GM03348 (cell line): ENCODE measurements at regions not wholly inside any gene's neighbourhood (a gene's known extent, or its start where the extent isn't known, plus 50 kb on each side); places are given as distances from the start of the nearest gene placed in this dataset.

Experiments used
- DNase-seq: peaks from one replicate; pipeline ENCODE4 v3.0.0; 2012; ENCODE audit warnings: low spot score

DNA sequence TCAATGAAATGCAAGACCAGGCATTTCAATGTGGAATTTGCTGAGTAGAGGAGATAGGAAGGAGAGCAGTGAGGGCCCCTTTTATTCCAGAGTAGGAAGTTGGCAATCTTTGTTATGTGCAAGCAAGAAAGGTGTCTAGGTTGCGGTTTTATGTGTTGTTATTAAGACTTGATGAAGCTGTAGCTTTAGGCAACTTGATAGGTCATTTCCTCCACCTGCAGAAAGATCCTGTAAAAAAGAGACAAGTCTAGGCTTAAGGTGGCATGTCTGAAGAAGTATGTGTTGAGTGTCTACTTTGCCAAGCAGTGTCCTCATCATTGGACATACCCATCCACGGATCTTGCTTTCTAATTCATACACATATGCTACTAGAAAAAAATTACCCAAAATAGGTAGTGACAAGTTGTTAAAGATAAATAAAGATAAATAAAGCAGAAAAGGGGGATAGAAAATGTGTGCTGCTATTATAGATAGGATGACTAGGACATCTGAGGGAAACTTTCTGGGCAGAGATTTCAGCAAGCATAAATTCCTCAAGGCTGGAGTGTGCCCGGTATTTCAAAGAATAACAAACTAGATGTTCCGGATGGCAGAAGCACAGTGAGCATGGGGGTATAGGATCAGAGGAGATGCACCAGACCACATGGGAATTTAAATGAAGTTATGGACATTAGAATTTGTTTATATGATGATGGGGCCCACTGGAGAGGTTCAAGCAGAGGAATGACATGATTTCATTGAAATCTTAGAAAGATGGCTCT lies 335.0 kb downstream of the TGFB2 start:
- DNase-seq, result no peak

DNA sequence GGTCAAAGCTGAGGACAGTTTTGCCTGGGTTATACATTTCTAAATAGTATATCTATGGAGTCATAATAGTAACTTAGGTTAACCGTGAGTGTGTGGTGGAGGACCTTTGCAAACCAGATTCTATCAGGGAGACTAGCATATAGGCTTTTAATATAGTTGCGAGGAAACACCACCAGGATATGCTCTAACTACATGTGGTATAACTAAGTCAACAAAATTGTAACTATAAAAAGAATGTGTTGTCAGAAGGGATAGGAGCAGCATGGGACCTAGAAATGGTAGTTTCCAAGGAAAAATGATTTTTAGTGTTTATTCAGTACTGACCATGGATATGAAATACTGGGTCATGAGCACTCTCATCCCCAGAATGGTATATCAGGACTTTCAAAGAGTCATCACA lies 338.1 kb downstream of the TGFB2 start:
- no peak for DNase-seq

DNA sequence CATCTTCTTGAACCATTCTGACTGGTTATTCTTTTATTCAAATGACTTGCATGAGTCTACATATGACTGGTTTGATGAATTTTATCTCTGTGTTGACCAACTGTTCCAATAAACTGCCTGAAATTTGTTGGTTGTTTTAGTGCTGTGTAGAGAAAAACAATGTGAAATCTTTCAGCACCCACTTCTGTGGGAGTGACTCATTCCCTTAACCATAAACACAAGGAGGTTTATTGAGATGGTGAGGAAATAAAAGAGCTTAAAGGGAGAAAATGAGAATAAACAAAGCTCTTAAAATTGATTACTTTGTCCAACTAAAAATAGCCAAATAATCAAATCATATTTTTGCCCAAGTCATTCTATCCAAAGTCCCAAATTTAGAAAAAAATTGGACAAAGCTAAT lies 341.1 kb downstream of the TGFB2 start:
- DNase-seq, result peak; percentile 64

DNA sequence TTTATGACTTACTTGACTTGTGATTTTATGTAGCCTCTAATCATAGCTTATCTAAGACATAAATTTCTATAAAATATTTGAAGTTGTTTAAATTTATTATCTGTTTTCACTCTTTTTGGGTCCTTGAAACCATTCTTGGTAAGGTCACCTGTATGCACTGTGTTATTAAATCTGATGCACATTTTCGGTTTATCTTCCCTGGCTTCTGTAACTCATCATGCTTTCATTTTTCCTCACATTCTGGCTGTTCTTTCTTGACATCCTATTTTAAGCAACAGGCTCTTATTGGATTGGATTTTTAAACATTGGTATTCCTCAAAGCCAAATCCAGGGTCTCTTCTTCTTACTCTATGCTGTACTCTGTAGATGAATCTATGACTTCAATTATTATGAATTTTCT lies 341.6 kb downstream of the TGFB2 start:
- DNase-seq, result no peak

DNA sequence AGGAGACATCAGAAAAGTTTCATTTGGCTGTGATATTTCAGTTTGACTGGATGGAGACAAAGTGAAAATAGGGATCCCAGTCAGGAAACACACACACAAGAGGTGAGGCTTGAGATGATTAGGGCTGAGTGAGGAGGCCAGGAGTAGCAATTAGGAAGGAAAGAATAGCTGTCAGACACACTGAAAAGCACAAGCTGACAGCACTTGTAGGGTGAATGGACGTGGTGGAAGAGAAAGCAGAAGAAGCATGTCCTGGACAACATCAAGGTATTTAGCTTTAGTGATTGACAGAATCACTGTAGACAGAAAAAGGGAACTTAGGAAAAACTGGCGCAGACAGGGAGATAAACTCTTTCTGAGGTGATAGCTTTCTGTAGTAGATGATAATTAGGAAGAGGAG lies 347.7 kb downstream of the TGFB2 start:
- DNase-seq, result no peak

DNA sequence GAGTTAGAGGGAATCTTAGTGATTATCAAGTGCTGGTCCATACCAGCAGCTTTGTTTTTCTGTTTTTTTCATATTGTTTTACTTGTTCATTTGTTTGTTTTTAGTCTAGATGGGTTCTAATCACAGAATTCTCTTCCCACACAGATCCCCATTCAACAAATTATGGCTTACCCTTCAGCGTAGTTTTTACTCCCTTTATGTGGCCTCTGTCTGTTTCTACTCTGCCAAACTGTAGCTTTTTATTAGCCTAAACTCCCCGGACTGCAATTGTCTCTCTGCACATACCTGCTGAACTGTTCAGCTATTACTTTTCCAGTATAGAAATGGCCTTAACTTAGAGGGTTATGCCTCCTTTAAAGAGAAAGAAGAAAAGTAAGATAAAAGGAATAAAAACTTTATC lies 348.5 kb downstream of the TGFB2 start:
- no peak for DNase-seq

DNA sequence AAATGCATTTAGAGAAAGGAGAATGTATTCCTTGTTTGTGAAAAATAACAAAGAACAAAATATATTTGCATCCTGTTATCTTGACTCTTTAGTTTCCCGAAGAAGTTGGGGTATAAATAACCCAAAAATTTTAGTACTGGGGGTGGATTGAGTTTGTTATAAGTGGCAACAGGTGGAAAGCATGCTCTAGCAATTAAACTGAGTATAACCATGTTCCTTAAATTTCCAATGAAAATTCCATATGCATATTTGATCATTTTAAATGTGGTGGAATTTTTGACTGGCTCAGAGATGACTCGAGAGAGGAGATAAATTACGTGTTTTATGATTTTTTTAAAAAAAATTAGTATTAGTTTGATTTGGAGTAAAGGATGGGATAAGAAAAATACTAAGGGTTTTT lies 348.9 kb downstream of the TGFB2 start:
- no peak for DNase-seq

DNA sequence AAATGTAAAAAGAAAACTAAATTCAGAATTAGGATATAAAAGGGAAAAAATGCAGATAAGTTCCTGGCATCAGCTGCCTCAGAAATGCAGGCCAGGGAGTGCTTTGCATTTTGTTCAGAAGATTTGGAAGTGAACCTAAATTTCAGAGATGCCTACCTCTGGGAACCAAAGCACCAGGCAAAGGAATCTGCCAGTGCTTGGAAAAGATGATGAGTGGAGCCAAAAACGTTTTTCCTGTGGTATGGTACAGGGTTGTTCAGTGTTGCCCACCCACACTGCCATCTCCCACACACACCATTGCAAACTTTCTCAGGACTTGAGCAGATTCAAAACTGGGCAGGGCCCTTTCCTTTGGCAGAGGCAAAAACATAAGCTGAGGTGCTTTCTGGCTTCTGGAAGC lies 349.5 kb downstream of the TGFB2 start:
- no peak for DNase-seq

DNA sequence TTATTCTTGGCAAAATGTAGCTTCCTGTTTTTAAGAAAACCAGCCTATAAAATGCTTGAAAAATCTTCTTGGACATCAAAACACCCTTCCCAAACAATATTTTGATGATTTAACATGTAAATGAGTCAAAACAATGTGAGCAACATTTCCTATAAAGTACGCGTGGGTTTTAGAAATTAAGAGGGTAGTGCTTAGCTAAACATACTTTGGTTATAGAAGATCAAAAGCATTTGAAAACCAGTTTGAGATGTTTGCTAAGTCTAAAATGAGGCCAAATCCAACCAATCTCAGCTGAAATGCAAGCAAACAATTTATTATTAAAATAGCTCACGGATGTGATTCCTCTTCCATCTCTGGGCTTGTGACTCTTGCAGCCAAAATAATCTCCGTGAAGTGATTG lies 350.4 kb downstream of the TGFB2 start:
- DNase-seq, result no peak

DNA sequence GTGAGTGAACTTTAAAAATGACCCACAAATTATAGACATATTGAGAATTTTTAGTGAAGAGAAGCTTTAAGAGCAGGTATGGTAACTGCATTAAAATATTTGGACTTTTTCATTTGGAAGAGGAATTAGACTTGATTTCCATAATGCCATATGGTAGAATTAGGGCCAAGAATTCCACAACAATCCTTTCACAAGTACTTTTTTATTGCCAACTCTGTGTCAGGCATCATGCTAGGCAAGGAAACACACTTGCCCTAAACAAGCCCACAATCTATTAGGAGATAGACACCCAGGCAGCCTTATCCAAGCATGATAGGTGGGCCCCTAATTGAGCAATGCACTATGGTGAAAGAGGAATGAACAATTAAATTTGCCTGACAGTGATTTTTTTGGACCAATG lies 353.0 kb downstream of the TGFB2 start:
- DNase-seq, result no peak

DNA sequence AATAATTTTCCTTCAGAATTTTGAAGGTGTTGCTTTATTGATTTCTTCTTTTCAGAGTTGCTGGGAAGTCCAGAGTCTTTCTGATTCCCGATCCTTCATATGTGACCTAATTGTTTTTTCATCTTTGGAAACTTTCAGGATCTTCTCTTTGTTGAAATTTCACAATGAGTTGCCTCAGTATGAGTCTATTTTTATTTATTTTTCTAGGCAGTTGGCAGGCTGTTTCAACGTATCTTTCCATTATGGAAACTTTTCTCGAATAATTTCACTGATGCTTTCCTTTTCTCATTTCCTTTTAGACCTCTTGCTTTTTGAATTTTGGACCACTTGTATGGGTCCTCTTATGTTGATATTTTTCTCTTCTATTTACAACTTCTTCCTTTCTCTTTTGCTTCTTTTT lies 354.3 kb downstream of the TGFB2 start:
- no peak for DNase-seq

DNA sequence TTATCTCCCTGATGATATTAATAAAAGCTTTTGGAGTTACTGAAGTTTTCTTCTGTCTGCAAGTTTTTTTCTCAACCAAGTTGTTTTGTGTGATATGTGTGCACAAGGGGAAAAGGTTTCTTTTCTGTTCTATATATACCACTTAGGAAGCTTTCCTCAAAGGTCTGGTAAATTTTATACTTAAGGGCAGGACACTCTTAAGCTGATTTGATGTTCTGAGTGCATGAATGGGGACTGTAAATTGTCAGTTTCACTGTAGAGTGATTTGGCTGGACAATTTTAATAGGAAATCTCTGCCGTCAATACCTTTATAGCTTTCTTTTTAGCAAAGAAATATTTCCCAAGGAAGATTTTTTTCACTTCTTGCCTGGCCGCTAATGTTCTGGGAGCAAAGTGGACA lies 354.7 kb downstream of the TGFB2 start:
- DNase-seq, result no peak

DNA sequence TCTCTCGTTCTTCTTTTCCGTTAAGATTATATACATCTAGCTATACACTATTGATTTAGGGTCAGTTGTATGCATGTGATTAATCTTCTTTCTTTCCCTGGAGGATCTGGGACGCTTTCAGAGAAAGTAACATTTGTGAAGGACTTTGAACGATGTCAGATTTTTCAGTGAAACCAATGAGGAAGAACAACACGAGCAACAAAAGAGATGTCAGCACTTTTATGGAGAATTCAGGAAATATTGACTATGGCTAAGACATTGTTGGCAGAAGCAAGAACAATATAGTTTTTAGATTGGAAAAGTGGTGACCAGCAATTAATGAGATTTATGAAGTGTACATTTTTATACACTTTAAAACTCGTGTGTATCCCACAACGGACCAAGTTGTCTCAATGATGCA lies 355.5 kb downstream of the TGFB2 start:
- no peak for DNase-seq

DNA sequence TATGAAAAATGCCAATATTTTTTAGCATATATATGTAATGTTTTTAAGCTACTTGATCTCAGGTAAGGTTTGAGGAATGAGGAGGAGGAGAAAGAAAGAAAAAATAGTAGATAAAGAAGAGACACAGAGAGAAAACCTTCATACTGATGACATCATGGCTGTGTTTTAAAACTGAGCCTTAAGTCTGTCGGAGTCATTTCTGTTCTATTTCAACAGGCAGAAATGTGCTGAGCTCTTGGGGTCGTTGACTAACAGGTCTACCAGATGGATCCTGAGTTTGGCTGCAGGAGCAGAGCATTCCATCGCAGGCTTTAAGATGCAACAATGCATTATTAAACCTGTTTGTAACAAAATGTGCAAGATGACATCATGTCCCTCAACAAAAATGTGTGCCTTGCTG lies 356.0 kb downstream of the TGFB2 start:
- no peak for DNase-seq

DNA sequence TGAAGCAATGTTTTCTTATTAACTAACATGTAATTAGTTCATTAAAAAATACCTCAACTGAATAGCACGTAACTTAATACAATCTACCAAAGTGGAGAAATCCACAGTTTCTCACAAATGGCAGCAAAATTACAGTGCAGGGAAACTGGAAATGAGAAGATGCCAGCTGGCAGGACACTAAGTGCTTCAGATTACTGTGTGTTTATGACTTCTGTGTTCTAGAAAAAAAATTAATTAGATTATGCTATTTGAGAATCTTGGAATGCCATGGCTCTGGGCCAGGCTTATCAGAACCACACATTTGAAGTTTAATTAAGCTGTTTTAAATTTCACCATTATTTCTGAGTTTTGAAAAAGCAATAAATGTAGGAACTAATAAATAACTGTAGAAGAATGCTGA lies 357.6 kb downstream of the TGFB2 start:
- no peak for DNase-seq

DNA sequence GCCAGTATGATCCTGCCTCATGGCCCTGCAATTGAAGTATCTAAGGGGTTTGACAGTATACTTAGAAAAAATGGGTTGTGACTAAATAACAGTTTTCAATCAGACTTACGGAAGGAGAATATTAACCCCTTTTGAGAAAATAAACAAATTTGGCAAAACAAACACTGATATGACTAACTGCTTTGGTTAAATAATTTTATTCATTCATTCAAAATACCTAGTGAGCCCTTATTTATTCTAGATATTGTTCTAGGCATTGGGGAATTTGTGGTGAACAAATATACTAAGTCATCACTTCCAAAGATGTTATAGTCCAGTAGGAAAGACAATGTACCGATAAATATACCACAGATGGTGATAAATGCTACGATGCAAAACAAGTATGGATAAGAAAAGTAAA lies 358.7 kb downstream of the TGFB2 start:
- no peak for DNase-seq

DNA sequence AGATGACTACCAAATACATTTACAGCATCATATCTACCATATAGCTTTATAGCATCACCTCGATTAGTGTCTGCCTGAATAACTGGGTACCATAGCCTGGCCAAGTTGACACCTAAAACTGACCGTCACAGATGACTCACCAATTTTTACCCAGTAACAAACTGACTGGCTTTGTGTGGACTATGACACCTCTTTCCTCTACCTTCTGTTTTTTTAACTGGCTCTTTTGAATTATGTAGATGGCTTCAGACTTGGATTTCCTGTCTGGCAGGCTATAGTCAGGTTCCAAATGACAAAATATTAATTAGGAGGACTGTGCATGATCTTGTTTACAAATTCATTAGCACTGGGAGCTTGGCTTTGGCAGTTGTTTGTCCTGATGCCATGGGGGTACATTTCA lies 360.3 kb downstream of the TGFB2 start:
- DNase-seq, result no peak

DNA sequence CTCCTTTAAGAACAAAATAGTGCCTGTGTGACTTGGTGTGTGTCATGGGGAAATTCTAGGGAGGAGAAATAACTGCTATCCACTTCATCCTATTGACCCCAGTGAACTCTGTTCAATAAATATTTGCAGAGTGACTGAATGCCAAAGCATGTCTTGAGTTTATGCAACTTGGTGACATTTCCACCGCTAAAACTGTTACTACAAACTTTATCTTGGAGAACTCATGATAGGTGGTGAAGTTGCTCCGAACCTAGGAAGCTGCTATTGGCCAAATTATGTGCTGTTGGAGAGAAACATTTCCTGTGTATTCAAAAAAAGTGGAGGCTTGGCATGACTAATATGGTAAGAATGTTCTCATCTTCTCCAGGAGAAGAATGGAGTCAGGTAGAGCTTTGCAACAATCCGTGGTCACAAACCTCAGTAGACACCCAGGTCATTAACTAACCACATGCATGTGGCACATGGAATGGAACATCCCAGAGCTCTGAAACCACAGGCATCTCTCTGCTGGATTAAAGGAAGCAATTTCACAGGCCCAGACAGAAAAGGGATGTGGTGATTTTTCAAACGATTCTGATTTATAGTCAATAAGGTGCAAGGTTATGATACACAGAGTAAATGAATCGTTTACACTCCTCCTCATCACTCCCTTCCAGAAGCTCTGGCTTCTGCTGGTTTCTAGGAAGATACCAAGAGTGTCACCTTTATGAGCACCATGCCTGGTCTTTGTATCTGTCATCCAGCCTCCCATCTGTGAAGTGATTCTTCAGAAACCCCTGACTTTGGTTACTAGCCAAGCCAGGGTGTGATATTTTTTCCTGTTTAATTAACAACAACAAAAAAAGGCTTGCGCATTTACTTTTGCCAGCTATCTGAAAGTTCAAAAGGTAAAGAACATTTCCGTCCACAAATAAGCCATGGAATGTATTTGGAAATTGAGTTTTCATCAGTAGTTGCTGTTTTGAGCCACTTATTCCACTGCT lies 361.1 kb downstream of the TGFB2 start:
- DNase-seq, result peak; percentile 83

DNA sequence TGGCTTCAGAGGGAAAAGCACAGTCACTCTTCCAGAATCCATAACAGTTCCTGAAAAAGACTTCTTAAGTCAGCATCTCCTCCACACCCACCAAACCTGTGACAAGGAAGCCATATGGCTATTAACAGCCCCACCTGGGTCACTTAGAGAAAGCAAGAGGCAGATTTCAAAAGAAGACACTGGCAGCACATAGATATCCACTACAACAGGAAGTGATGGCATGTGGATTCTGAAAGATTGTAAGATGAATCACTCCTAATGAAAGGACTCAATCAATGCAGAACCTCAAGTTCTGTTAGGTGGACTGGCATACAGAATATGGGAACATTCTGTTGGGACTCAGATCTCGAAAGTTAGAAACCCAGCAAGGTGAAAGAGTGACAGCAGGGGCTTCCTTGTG lies 365.9 kb downstream of the TGFB2 start:
- peak; percentile 12 for DNase-seq

DNA sequence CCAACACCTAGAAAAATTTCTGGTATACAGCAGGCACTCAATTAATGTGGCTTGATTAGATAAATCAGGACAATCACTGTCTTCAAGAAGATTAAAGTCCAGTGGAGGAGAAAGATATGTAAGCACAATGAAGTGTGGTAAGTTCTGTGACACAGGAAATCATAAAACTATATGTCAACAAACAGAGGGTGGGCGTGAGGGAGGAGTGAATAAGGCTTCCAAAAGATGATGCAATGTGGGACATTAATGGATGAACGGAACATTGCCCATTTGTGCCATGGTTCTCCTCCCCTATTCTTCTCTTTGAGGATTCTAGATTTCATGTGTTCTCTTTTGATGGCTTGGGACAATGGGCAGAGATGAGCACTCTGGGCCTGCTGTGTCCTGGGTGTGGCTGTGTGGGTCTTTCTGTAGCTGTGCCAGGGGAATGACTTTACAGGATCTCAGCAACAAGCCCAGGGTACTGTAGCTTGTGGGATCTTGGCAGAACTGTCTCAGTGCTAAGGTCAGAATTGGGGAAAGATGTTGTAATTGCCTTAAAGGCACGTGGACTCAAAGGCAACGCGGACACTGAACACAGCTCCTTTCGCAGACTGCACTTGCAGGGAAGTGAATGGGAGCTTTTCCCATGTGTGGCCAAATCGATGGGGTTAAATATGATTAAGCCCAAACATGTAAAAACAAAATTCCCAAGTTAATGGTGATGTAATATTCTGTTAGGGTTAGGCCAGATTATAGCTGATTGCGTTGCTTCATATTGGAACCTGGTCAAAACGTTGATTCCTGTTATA lies 366.9 kb downstream of the TGFB2 start:
- peak; percentile 20 for DNase-seq

DNA sequence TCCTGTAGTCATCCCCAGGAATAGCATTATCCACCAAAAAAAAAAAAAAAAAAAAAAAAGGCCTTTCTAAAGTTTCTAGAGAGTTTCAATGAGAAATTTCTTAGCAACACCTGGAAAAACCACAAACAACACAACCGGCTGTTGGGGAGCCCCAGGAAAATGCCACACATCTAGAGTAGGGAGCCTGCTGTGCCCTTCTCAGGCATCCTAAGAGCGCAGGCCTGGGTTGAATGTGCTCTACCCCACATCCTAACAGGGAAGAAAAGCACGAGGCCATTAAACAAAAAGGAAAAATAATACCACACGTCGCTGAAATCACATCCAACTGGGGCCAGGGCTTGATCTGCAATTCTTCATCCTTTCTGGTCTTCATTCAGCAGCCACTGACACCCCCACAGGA lies 367.5 kb downstream of the TGFB2 start:
- no peak for DNase-seq

DNA sequence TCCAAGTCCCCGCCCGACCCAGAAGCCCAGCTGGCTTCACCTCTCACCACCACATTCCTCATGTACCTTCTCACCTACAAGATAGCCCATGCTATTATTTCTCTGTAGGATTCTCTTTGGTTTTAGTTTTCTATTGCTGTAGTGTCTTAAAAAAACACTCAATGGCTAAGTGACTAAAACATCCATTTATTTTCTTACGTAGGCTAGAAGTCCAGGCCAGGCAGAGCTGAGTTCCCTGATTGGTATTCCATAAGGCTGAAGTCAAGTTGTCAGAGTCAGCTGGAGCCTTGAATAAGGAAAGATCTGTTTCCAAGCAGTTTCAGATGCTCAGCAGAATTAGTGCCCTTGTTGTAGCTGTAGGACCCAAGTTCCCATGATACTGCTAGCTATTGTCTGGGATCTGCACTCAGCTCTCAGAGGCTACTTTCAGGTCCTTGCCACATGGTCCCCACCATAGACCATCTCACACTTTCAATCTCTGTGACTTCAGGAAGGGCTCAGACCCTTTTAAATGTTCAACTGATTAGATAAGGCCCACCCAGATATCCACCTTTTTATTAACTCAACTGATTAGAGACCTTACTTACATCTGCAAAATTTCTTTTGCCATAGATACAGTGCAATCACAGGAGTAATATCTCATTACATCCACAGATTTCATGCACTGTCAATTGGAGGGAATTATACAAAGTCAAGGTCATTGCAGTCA lies 371.0 kb downstream of the TGFB2 start:
- DNase-seq, result no peak
